ENCODE measurements at regions not wholly inside any gene's neighbourhood (a gene's known extent, or its start where the extent isn't known, plus 50 kb on each side); places are given as distances from the start of the nearest gene placed in this dataset.
A peak's percentile ranks its signal among the peaks of the same experiment; 100 is the strongest.

DNA sequence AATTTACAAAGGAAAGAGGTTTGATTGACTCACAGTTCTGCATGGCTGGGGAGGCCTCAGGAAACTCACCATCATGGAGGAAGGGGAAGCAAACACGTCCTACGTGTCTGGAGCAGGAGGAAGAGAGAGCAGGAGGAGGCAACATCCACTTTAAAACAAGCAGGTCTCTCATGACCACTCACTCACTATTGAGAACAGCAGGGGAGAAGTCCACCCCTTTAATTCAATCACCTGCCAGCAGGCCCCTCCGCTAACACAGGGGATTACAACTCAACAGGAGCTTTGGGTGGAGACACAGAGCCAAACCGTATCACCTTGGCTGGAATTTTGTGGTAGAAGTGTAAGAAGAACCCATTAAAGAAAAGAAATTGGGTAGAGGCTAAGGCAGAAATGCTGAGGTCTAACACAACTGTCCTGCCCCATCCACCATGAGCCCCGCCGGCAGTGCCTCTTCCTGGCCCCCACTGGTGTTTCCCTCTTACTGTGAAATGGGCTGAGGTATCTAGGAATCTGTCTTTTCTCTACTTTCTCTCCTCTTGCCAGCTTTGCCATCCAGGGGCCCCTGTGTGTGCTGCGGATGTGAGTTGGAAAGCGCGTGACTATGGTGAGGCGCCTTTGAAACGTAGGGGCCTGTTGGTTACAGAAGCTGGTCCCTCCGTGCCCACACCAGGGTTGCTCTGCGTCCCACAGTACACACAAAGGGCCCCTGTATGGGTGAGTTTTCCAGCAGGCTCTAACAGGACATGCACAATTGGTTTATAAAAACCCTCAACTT, 108.0 kb upstream of the TMEM132D start:
- no peaks in the 10 kb centered on the region for H3K36me3 ChIP-seq
- H3K4me1 ChIP-seq = no peaks in the 10 kb centered on the region
- no peak overlapping the region for H3K27ac ChIP-seq
- no peak overlapping the region for H3K4me3 ChIP-seq (replicated peaks in 1 of 3)
- WGBS, 2 donors = 47 to 55% methylated on average over 13 of the region's 13 CpGs
- no peak for DNase-seq
- intact Hi-C loops (cut with DNase I) = no loop called here
- H3K27me3 ChIP-seq = no peaks in the 10 kb centered on the region
- TF ChIP-seq, protein P1, sequence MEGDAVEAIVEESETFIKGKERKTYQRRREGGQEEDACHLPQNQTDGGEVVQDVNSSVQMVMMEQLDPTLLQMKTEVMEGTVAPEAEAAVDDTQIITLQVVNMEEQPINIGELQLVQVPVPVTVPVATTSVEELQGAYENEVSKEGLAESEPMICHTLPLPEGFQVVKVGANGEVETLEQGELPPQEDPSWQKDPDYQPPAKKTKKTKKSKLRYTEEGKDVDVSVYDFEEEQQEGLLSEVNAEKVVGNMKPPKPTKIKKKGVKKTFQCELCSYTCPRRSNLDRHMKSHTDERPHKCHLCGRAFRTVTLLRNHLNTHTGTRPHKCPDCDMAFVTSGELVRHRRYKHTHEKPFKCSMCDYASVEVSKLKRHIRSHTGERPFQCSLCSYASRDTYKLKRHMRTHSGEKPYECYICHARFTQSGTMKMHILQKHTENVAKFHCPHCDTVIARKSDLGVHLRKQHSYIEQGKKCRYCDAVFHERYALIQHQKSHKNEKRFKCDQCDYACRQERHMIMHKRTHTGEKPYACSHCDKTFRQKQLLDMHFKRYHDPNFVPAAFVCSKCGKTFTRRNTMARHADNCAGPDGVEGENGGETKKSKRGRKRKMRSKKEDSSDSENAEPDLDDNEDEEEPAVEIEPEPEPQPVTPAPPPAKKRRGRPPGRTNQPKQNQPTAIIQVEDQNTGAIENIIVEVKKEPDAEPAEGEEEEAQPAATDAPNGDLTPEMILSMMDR (IDR thresholded peaks at IDR 0.05) = no peak
- no peak for TF ChIP-seq POLR2A (IDR thresholded peaks at IDR 0.05)
- no peaks in the 10 kb centered on the region for H3K9me3 ChIP-seq

DNA sequence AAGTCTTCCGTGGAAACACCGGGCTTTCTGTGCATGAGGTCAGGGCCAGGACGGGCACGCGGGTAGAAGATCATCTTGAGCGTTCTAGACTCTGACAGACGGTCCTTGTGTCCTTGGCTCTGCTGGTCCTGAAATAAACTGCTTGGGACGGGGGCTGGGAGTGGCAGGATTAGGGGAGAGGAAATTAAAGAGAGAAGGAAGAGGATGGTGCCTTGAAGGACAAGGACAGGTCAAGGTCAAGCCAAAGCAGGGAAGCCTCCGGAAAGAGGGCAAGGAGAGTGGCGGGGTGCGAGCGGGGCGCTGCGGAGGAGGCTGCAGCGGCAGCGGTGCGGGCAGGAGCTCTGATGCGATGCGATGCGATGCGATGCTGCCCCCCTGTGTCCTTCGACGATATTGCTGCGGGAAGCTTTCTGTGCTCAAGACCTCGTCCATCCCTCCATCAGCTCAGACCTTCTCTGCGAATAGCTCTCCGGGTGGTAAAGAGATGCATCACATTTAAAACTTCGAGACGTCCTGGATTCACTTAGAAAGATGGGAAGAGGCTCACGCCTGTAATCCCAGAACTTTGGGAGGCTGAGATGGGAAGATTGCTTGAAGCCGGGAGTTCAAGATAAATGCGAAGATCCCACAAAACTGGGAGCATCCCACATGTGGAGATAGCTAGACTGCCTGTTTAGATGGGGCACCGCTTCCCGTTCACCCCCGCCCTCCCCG, 110.1 kb upstream of the TMEM132D start:
- TF ChIP-seq, protein P1 (IDR thresholded peaks at IDR 0.05) = peak in 4 of 6 experiments; percentile 43 to 69 (median 50)
- no peak for TF ChIP-seq POLR2A (IDR thresholded peaks at IDR 0.05)
- peak; percentile 39 to 43 for DNase-seq
- Histone ChIP-seq H3K9me3 (no peaks in the 10 kb centered on the region), H3K4me1 (no peaks in the 10 kb centered on the region), H3K36me3 (no peaks in the 10 kb centered on the region), H3K27ac (no peak overlapping the region), H3K4me3 (replicated peaks in 1 of 3) (no peak overlapping the region), H3K27me3 (no peaks in the 10 kb centered on the region)
- 10 to 15% methylated on average over 32 to 36 of the region's 36 CpGs for WGBS, 2 donors
- intact Hi-C loops (cut with DNase I) = no loop called here

DNA sequence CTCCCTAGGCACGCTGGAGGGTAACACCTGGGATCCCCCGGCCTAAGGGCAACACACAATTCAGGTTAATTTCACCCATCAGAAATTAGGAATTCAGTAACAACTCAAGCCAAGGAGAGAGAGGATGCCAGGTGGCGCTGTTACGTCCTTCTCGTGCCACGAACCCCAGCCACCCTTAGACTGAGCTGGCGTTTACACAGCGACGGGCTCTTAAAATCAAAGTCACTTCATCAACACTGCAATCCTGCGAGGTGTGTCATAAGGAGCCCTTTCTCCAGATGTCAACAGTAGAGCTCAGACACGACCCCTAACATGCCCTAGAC, 110.6 kb upstream of the TMEM132D start:
- DNase-seq = no peak
- 0 to 10% methylated on average over 5 to 10 of the region's 11 CpGs for WGBS, 2 donors
- TF ChIP-seq POLR2A (IDR thresholded peaks at IDR 0.05) = no peak
- TF ChIP-seq, protein P1 (IDR thresholded peaks at IDR 0.05) = no peak
- H3K27me3 ChIP-seq = no peaks in the 10 kb centered on the region
- H3K27ac ChIP-seq = no peak overlapping the region
- no peak overlapping the region for H3K4me3 ChIP-seq (replicated peaks in 1 of 3)
- no peaks in the 10 kb centered on the region for H3K36me3 ChIP-seq
- no peaks in the 10 kb centered on the region for H3K4me1 ChIP-seq
- intact Hi-C loops (cut with DNase I) = no loop called here
- no peaks in the 10 kb centered on the region for H3K9me3 ChIP-seq

- intact Hi-C loops (cut with DNase I) = no loop called here
- no peak overlapping the region for H3K27ac ChIP-seq
- H3K27me3 ChIP-seq = no peaks in the 10 kb centered on the region
- H3K4me1 ChIP-seq = no peaks in the 10 kb centered on the region
- TF ChIP-seq POLR2A (IDR thresholded peaks at IDR 0.05) = no peak
- TF ChIP-seq, protein P1 (IDR thresholded peaks at IDR 0.05) = no peak
- no peaks in the 10 kb centered on the region for H3K9me3 ChIP-seq
- WGBS, 2 donors = 62 to 85% methylated on average over 5 of the region's 5 CpGs
- no peak for DNase-seq
- H3K4me3 ChIP-seq (replicated peaks in 1 of 3) = no peak overlapping the region
- H3K36me3 ChIP-seq = no peaks in the 10 kb centered on the region
Observed at GRCh38 chr12:130016194-130016593, 112.4 kb upstream of the TMEM132D start.

DNA sequence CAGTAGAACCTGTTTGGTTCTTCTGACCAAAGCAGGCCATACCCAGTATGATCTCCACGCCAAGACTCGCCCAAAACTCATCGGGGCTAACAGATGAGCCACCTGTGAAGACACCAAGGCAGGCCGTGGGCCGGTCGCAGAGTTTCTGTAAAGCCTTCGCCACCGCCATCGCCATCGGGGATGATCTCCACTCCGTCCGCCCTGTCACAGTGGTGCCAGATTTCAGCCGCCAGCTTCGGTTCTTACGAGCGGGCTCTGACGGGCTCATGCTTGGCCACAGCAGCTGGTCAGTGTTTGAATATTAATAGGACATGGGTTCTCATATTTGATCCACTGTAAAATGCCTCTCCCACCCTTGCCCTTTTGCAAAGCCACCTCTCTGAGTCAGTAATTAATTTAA, 113.2 kb upstream of the TMEM132D start:
- Histone ChIP-seq H3K9me3 (no peaks in the 10 kb centered on the region), H3K27ac (no peak overlapping the region), H3K27me3 (no peaks in the 10 kb centered on the region), H3K36me3 (no peaks in the 10 kb centered on the region), H3K4me1 (no peaks in the 10 kb centered on the region), H3K4me3 (replicated peaks in 1 of 3) (no peak overlapping the region)
- DNase-seq = no peak
- intact Hi-C loops (cut with DNase I) = no loop called here
- TF ChIP-seq POLR2A (IDR thresholded peaks at IDR 0.05) = no peak
- TF ChIP-seq, protein P1 (IDR thresholded peaks at IDR 0.05) = no peak
- 94% methylated on average over 16 to 17 of the region's 17 CpGs for WGBS, 2 donors

All from thyroid gland (tissue), 4 donors.